ENCODE measurements at regions not wholly inside any gene's neighbourhood (a gene's known extent, or its start where the extent isn't known, plus 50 kb on each side); places are given as distances from the start of the nearest gene placed in this dataset.

DNA sequence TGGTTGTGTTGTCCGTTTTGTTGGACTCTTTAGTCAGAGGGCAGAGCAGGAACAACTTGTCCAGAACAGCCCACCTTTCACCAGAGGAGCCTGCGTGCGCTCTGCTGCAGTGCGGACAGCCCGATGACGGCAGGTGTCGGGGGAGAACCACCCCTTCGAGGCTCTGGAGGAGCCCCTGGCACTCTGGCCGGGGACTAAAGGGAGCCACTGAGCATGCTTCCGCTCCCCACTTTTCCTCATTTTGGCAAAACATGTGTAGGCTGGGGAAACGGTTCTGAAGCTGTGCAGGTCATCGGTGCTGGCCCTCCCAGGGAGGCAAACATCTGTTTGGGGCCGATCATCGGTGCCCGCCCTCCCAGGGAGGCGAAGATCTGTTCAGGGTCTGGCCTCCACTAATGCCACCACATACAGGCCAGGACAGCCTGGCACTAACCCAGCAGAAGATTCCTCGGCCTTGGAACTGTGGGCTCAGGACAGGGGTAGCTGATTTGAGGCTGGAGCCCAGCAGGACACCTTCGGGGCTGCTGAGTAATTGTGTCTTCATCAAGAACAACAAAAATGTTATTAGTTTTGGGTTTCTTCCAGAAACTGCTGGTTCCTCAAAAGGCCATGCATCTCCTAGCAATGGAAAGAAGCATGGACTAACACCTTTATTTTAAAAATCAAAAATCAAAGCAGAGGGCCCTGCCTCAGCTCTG is 124.4 kb upstream of the TCERG1L start:
- DNase-seq (ENCODE audit: low read depth): no peak
- TF ChIP-seq, protein P1, sequence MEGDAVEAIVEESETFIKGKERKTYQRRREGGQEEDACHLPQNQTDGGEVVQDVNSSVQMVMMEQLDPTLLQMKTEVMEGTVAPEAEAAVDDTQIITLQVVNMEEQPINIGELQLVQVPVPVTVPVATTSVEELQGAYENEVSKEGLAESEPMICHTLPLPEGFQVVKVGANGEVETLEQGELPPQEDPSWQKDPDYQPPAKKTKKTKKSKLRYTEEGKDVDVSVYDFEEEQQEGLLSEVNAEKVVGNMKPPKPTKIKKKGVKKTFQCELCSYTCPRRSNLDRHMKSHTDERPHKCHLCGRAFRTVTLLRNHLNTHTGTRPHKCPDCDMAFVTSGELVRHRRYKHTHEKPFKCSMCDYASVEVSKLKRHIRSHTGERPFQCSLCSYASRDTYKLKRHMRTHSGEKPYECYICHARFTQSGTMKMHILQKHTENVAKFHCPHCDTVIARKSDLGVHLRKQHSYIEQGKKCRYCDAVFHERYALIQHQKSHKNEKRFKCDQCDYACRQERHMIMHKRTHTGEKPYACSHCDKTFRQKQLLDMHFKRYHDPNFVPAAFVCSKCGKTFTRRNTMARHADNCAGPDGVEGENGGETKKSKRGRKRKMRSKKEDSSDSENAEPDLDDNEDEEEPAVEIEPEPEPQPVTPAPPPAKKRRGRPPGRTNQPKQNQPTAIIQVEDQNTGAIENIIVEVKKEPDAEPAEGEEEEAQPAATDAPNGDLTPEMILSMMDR (IDR thresholded peaks at IDR 0.05; ENCODE audit: insufficient read depth, low read depth, low read length, missing control alignments): no peak
- no peak overlapping the region for H3K4me3 ChIP-seq (ENCODE audit: low read depth, low read length)

DNA sequence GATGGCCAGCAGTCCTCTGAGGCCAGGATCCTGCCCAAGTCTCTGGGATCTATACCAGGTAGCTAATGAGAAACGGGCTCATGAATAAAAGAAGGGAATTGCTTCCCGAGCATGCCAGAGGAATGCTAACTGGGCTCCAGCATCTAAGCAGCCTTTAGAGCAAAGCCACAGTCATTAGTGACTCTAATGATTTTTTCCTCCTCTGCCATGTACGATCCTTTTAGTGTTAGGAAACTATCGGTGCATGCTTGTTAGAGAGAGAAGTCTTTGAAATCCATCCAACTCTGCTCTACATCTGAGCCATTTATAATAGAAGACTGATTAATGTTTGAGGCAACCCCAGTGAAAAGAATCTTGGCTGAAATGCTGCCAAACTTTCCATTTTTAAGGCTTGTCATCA is 124.9 kb upstream of the TCERG1L start:
- TF ChIP-seq, protein P1 (IDR thresholded peaks at IDR 0.05; ENCODE audit: insufficient read depth, low read depth, low read length, missing control alignments): no peak
- no peak overlapping the region for H3K4me3 ChIP-seq (ENCODE audit: low read depth, low read length)
- DNase-seq (ENCODE audit: low read depth): no peak

DNA sequence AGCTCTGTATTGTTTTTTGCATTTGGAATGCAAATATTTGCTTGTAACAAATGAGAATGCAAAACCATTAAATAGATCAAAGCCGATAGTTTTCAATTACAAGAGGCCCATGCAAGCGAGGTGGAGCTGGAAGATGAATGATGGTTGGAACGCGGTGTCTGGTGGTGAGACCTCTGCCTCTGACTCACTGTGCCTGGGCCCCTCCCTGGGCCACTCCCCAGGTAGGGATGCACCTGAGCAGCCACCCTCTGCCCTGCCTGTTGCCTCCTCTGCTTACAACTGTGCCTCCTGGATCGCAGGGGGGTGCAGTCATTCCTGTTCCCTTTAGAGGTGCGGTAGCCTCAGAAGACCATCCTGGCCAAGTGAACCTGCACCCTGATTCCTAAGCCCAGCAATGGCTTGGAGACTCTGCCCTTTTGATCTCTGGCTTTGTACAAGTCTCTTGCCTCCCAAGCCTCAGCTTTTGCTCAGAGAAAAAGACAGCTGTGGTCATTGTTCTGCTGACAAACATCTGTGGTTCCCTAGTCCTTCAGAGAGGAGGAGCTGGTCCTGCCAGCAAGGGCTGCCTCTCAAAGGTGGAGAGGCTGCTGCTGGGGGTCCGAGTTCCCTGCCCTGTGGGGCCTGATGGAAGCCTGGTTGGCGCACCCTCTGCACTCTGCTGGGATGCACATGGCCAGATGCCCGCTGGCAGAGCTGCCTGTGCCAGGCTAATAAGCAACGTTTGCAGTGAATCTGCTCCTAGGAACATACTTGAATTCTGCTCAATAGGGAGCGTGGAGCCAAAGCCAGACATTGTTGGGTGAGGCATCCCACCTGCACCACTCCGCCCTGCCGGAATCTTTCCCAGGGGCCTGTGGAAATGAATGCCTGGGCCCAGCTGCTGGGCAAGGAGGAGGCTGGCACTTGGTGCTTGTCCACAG is 126.3 kb upstream of the TCERG1L start:
- no peak overlapping the region for H3K4me3 ChIP-seq (ENCODE audit: low read depth, low read length)
- TF ChIP-seq, protein P1 (IDR thresholded peaks at IDR 0.05; ENCODE audit: insufficient read depth, low read depth, low read length, missing control alignments): no peak
- no peak for DNase-seq (ENCODE audit: low read depth)

DNA sequence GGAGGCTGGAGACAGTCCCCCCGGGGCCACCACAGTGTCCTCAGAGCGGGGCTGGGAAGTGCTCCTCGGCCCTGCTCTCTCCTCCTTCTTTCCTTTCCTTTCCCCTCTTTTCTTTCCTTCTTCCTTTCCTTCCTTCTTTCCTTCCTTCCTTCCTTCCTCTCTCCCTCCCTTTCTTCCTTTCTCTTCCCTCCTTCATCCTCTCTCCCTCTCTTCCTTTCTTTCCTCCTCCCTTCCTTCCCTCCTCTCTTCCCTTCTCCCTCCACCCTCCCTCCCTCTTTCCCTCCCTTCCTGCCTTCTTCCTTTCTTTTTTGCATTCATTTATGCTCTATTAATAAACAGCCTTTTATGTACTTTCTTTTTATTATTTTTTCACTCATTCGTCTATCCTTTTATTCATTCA is 127.1 kb upstream of the TCERG1L start:
- no peak overlapping the region for H3K4me3 ChIP-seq (ENCODE audit: low read depth, low read length)
- TF ChIP-seq, protein P1 (IDR thresholded peaks at IDR 0.05; ENCODE audit: insufficient read depth, low read depth, low read length, missing control alignments): no peak
- DNase-seq (ENCODE audit: low read depth): no peak

DNA sequence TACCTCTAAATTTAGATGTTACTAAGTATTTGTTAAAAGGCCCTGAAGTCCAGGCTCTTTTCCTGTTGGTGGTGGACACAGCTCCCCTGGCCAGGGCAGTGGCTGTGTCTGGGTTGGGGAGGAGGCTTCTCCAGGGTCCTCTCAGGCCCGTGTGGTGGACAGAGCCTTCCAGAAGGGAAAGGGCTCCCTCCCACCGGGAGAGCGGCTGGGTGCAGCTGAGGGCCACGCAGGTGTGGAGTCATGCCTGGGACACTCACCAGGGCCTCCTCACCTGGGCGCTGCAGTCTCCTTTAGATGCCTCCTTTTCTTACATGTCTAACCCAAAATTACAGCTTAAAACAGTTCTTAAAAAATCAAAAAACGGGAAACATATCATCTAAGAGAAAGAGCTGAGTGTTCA is 128.2 kb upstream of the TCERG1L start:
- no peak for DNase-seq (ENCODE audit: low read depth)
- H3K4me3 ChIP-seq (ENCODE audit: low read depth, low read length): no peak overlapping the region
- TF ChIP-seq, protein P1 (IDR thresholded peaks at IDR 0.05; ENCODE audit: insufficient read depth, low read depth, low read length, missing control alignments): no peak

DNA sequence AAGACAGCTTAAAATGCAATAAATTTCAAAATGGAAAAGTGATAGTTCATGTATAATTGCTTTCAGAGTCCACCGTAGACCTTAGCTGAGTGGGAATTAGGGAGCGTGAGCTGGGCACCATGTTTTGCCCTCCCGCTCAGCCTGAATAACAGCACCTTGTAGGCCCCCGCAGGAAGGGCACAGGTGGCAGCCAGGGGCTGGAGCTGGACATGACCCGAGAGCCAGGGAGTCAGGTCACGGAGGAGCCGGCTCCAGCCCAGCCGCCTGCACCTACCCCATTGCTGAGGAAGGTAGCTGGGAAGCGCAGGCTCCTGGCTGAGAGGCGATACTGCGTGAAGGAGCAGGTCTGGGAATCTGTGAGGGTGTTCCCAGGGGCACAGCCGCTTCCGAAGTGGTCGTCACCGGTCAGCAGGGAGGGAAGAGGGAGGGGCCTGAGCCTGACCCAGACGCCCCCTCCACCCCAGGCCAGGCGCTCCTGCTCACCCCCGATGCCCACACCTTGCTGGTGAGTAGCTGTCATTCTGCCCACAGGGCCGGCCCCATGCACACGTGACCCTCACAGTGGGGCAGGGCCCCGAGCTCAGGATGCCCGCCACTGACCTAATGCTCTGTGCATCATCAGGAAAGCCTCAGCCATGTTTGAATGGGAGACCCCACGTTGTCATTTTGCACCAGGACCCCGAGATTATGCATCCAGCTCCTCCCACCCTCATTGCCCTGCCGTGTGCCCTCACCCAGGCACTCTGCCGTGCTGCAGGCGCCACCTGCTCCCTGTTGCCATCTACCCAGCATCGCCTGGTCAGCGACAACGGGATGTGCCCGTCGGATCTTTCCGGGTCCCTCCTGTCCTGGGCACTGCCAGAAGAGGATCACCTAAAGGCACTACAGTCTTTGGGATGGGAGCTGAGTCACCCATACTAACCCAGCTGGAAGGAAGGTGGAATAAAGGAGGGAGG is 129.2 kb upstream of the TCERG1L start:
- H3K4me3 ChIP-seq (ENCODE audit: low read depth, low read length): no peak overlapping the region
- no peak for DNase-seq (ENCODE audit: low read depth)

More for the DNA sequence above, 129.2 kb upstream of the TCERG1L start:
- TF ChIP-seq, protein P1 (IDR thresholded peaks at IDR 0.05; ENCODE audit: insufficient read depth, low read depth, low read length, missing control alignments): no peak
